ENCODE measurements at regions not wholly inside any gene's neighbourhood (a gene's known extent, or its start where the extent isn't known, plus 50 kb on each side); places are given as distances from the start of the nearest gene placed in this dataset.

- Histone ChIP-seq H3K9me3 (ENCODE audit: control insufficient read depth in 2 of 2, low read length in 2 of 2) (peaks cover 4 to 14% of the 10 kb centered on the region in 2 experiments), H3K36me3 (ENCODE audit: control insufficient read depth, insufficient read depth, low read length) (no peaks in the 10 kb centered on the region), H3K4me1 (ENCODE audit: control insufficient read depth, insufficient read depth, low read length, poor library complexity, severe bottlenecking) (no peaks in the 10 kb centered on the region), H3K4me3 (ENCODE audit: low read depth, low read length) (no peak overlapping the region), H3K27ac (ENCODE audit: insufficient read depth, low read length, poor library complexity, severe bottlenecking) (no peak overlapping the region), H3K27me3 (ENCODE audit: control insufficient read depth, insufficient read depth, low read length) (no peaks in the 10 kb centered on the region)
- Mint-ChIP-seq H3K4me3 (no peak overlapping the region), H3K27me3 (no peaks in the 10 kb centered on the region), H3K36me3 (no peaks in the 10 kb centered on the region), H3K9me3 (peaks cover 0 to 4% (median 0%) of the 10 kb centered on the region in 7 donors), H3K27ac (no peak overlapping the region), H3K4me1 (no peaks in the 10 kb centered on the region)
- ATAC-seq (ENCODE audit: low read depth in 2 of 2) (no peak), DNase-seq (no peak)
Measured at GRCh38 chr4:162364651-162365050, 200.9 kb upstream of the FSTL5 start.

GRCh38 chr4:162360369-162361149 is 196.8 kb upstream of the FSTL5 start:
- Mint-ChIP-seq H3K9me3 (peaks cover 0 to 4% (median 2%) of the 10 kb centered on the region in 7 donors), H3K27me3 (no peaks in the 10 kb centered on the region), H3K4me1 (no peaks in the 10 kb centered on the region), H3K27ac (no peak overlapping the region), H3K4me3 (no peak overlapping the region), H3K36me3 (no peaks in the 10 kb centered on the region)
- Histone ChIP-seq H3K4me1 (ENCODE audit: control insufficient read depth, insufficient read depth, low read length, poor library complexity, severe bottlenecking) (no peaks in the 10 kb centered on the region), H3K9me3 (ENCODE audit: control insufficient read depth in 2 of 2, low read length in 2 of 2) (no peaks in the 10 kb centered on the region), H3K4me3 (ENCODE audit: low read depth, low read length) (no peak overlapping the region), H3K27me3 (ENCODE audit: control insufficient read depth, insufficient read depth, low read length) (no peaks in the 10 kb centered on the region), H3K27ac (ENCODE audit: insufficient read depth, low read length, poor library complexity, severe bottlenecking) (no peak overlapping the region), H3K36me3 (ENCODE audit: control insufficient read depth, insufficient read depth, low read length) (no peaks in the 10 kb centered on the region)
- no peak for ATAC-seq (ENCODE audit: low read depth in 2 of 2)
- DNase-seq: no peak

- H3K4me3 Mint-ChIP-seq: no peak overlapping the region
- H3K36me3 Mint-ChIP-seq: no peaks in the 10 kb centered on the region
- Histone ChIP-seq H3K4me1 (ENCODE audit: control insufficient read depth, insufficient read depth, low read length, poor library complexity, severe bottlenecking) (no peaks in the 10 kb centered on the region), H3K36me3 (ENCODE audit: control insufficient read depth, insufficient read depth, low read length) (no peaks in the 10 kb centered on the region), H3K4me3 (ENCODE audit: low read depth, low read length) (no peak overlapping the region), H3K27me3 (ENCODE audit: control insufficient read depth, insufficient read depth, low read length) (no peaks in the 10 kb centered on the region), H3K9me3 (ENCODE audit: control insufficient read depth in 2 of 2, low read length in 2 of 2) (no peaks in the 10 kb centered on the region), H3K27ac (ENCODE audit: insufficient read depth, low read length, poor library complexity, severe bottlenecking) (no peak overlapping the region)
- DNase-seq (no peak), ATAC-seq (ENCODE audit: low read depth in 2 of 2) (no peak)
- H3K9me3 Mint-ChIP-seq: peaks cover 0 to 4% (median 2%) of the 10 kb centered on the region in 7 donors
- H3K4me1 Mint-ChIP-seq: no peaks in the 10 kb centered on the region
- no peak overlapping the region for H3K27ac Mint-ChIP-seq
- no peaks in the 10 kb centered on the region for H3K27me3 Mint-ChIP-seq
Measured at GRCh38 chr4:162356181-162356580, 192.4 kb upstream of the FSTL5 start.

GRCh38 chr4:162352580-162353107 is 188.8 kb upstream of the FSTL5 start:
- Mint-ChIP-seq H3K27ac (no peak overlapping the region), H3K36me3 (no peaks in the 10 kb centered on the region), H3K4me1 (no peaks in the 10 kb centered on the region), H3K27me3 (no peaks in the 10 kb centered on the region), H3K9me3 (peaks cover 0 to 4% (median 0%) of the 10 kb centered on the region in 7 donors), H3K4me3 (no peak overlapping the region)
- Histone ChIP-seq H3K4me1 (ENCODE audit: control insufficient read depth, insufficient read depth, low read length, poor library complexity, severe bottlenecking) (no peaks in the 10 kb centered on the region), H3K27me3 (ENCODE audit: control insufficient read depth, insufficient read depth, low read length) (no peaks in the 10 kb centered on the region), H3K9me3 (ENCODE audit: control insufficient read depth in 2 of 2, low read length in 2 of 2) (no peaks in the 10 kb centered on the region), H3K4me3 (ENCODE audit: low read depth, low read length) (no peak overlapping the region), H3K27ac (ENCODE audit: insufficient read depth, low read length, poor library complexity, severe bottlenecking) (no peak overlapping the region), H3K36me3 (ENCODE audit: control insufficient read depth, insufficient read depth, low read length) (no peaks in the 10 kb centered on the region)
- ATAC-seq (ENCODE audit: low read depth in 2 of 2) (no peak), DNase-seq (no peak)

- Mint-ChIP-seq H3K27ac (no peak overlapping the region), H3K36me3 (no peaks in the 10 kb centered on the region), H3K4me3 (no peak overlapping the region), H3K4me1 (peaks cover 0 to 2% (median 0%) of the 10 kb centered on the region in 4 donors), H3K27me3 (no peaks in the 10 kb centered on the region), H3K9me3 (peaks cover 0 to 5% (median 0%) of the 10 kb centered on the region in 7 donors)
- H3K27ac ChIP-seq (ENCODE audit: insufficient read depth, low read length, poor library complexity, severe bottlenecking): no peak overlapping the region
- H3K36me3 ChIP-seq (ENCODE audit: control insufficient read depth, insufficient read depth, low read length): no peaks in the 10 kb centered on the region
- no peaks in the 10 kb centered on the region for H3K9me3 ChIP-seq (ENCODE audit: control insufficient read depth in 2 of 2, low read length in 2 of 2)
- H3K4me1 ChIP-seq (ENCODE audit: control insufficient read depth, insufficient read depth, low read length, poor library complexity, severe bottlenecking): no peaks in the 10 kb centered on the region
- no peak overlapping the region for H3K4me3 ChIP-seq (ENCODE audit: low read depth, low read length)
- H3K27me3 ChIP-seq (ENCODE audit: control insufficient read depth, insufficient read depth, low read length): no peaks in the 10 kb centered on the region
- ATAC-seq (ENCODE audit: low read depth in 2 of 2) (no peak), DNase-seq (no peak)
Measured at GRCh38 chr4:162350331-162350730, 186.5 kb upstream of the FSTL5 start.

- Mint-ChIP-seq H3K9me3 (peaks cover 0 to 5% (median 0%) of the 10 kb centered on the region in 7 donors), H3K4me3 (no peak overlapping the region), H3K36me3 (no peaks in the 10 kb centered on the region), H3K27ac (no peak overlapping the region), H3K4me1 (peaks cover 0 to 2% (median 0%) of the 10 kb centered on the region in 4 donors), H3K27me3 (no peaks in the 10 kb centered on the region)
- Histone ChIP-seq H3K4me3 (ENCODE audit: low read depth, low read length) (no peak overlapping the region), H3K27ac (ENCODE audit: insufficient read depth, low read length, poor library complexity, severe bottlenecking) (no peak overlapping the region), H3K9me3 (ENCODE audit: control insufficient read depth in 2 of 2, low read length in 2 of 2) (no peaks in the 10 kb centered on the region), H3K27me3 (ENCODE audit: control insufficient read depth, insufficient read depth, low read length) (no peaks in the 10 kb centered on the region), H3K36me3 (ENCODE audit: control insufficient read depth, insufficient read depth, low read length) (no peaks in the 10 kb centered on the region), H3K4me1 (ENCODE audit: control insufficient read depth, insufficient read depth, low read length, poor library complexity, severe bottlenecking) (no peaks in the 10 kb centered on the region)
- ATAC-seq (ENCODE audit: low read depth in 2 of 2) (no peak), DNase-seq (no peak)
Measured at GRCh38 chr4:162349395-162349794, 185.6 kb upstream of the FSTL5 start.

GRCh38 chr4:162347842-162348213 is 184.0 kb upstream of the FSTL5 start:
- peaks cover 0 to 2% (median 0%) of the 10 kb centered on the region in 4 donors for H3K4me1 Mint-ChIP-seq
- H3K9me3 ChIP-seq (ENCODE audit: control insufficient read depth in 2 of 2, low read length in 2 of 2): no peaks in the 10 kb centered on the region
- peaks cover 0 to 5% (median 3%) of the 10 kb centered on the region in 7 donors for H3K9me3 Mint-ChIP-seq
- no peaks in the 10 kb centered on the region for H3K36me3 Mint-ChIP-seq
- H3K27ac Mint-ChIP-seq: no peak overlapping the region
- no peaks in the 10 kb centered on the region for H3K27me3 Mint-ChIP-seq
- no peak overlapping the region for H3K4me3 ChIP-seq (ENCODE audit: low read depth, low read length)
- no peaks in the 10 kb centered on the region for H3K4me1 ChIP-seq (ENCODE audit: control insufficient read depth, insufficient read depth, low read length, poor library complexity, severe bottlenecking)
- H3K4me3 Mint-ChIP-seq: no peak overlapping the region
- no peaks in the 10 kb centered on the region for H3K27me3 ChIP-seq (ENCODE audit: control insufficient read depth, insufficient read depth, low read length)
- H3K36me3 ChIP-seq (ENCODE audit: control insufficient read depth, insufficient read depth, low read length): no peaks in the 10 kb centered on the region
- DNase-seq: no peak
- no peak overlapping the region for H3K27ac ChIP-seq (ENCODE audit: insufficient read depth, low read length, poor library complexity, severe bottlenecking)
- no peak for ATAC-seq (ENCODE audit: low read depth in 2 of 2)
